Fibroblast of lung (primary cell): ENCODE measurements at regions not wholly inside any gene's neighbourhood (a gene's known extent, or its start where the extent isn't known, plus 50 kb on each side); places are given as distances from the start of the nearest gene placed in this dataset.

Experiments
- DNase-seq, 2 donors: peaks; one replicate each; pipeline versions ENCODE4 v3.0.0 to v3.0.0-alpha.2; 2010; ENCODE audit warnings: low read depth in 2 of 2
- H2AFZ ChIP-seq: 2 replicates; pipeline ENCODE4 v1.5.1; 2012; ENCODE audit warnings: low read length, control low read depth, inconsistent platforms
- H3K27ac ChIP-seq: 2 replicates; pipeline ENCODE4 v1.5.1; 2011; ENCODE audit warnings: low read length, control low read depth; ENCODE audit not compliant: insufficient read depth
- H3K27me3 ChIP-seq: 2 replicates; pipeline ENCODE4 v1.5.1; 2011; ENCODE audit warnings: mild to moderate bottlenecking, low read length; ENCODE audit not compliant: control insufficient read depth, insufficient read depth
- H3K36me3 ChIP-seq: 2 replicates; pipeline ENCODE4 v1.5.1; 2011; ENCODE audit warnings: low read length; ENCODE audit not compliant: control insufficient read depth, insufficient read depth
- H3K4me1 ChIP-seq: 2 replicates; pipeline ENCODE4 v1.5.1; 2011; ENCODE audit warnings: low read length; ENCODE audit not compliant: control insufficient read depth, insufficient read depth; ENCODE audit errors: extremely low read depth
- H3K4me2 ChIP-seq: 2 replicates; pipeline ENCODE4 v1.5.1; 2011; ENCODE audit warnings: low read length, control low read depth; ENCODE audit not compliant: insufficient read depth; ENCODE audit errors: extremely low read depth
- H3K4me3 ChIP-seq, 4 experiments: fragments of 200-600 bp in 1 of 4; sonication (generic) in 1 of 4; replicated peaks in 1 of 4; 2 replicates each; pipeline ENCODE4 v1.5.1; 2011 to 2016; ENCODE audit warnings: low read length in 4 of 4, low read depth in 3 of 4, mild to moderate bottlenecking in 3 of 4, control low read depth in 2 of 4, inconsistent platforms in 1 of 4, mixed read lengths in 1 of 4; ENCODE audit not compliant: insufficient read depth in 1 of 4; ENCODE audit errors: control extremely low read depth in 1 of 4
- H3K79me2 ChIP-seq: 2 replicates; pipeline ENCODE4 v1.5.1; 2012; ENCODE audit warnings: mild to moderate bottlenecking, low read length, inconsistent platforms; ENCODE audit not compliant: control insufficient read depth, insufficient read depth
- H3K9ac ChIP-seq: 2 replicates; pipeline ENCODE4 v1.5.1; 2011; ENCODE audit warnings: mild to moderate bottlenecking, low read length, control low read depth; ENCODE audit not compliant: insufficient read depth
- H3K9me3 ChIP-seq: 2 replicates; pipeline ENCODE4 v1.5.1; 2012; ENCODE audit warnings: low read depth, low read length; ENCODE audit not compliant: control insufficient read depth, insufficient read depth
- H4K20me1 ChIP-seq: 2 replicates; pipeline ENCODE4 v1.5.1; 2011; ENCODE audit warnings: low read length; ENCODE audit not compliant: control insufficient read depth, insufficient read depth; ENCODE audit errors: extremely low read depth
- EZH2 ChIP-seq: IDR thresholded peaks from 2 replicates; pipeline ENCODE4 v1.5.1; 2012; ENCODE audit warnings: low read length, control low read depth, mild to moderate bottlenecking; ENCODE audit errors: missing control alignments
- TF ChIP-seq, protein P1 (sequence below), 2 donors: IDR thresholded peaks in 1 of 2; conservative IDR thresholded peaks in 1 of 2; 1 replicate in 1 of 2; 2 replicates in 1 of 2; pipeline ENCODE4 v1.5.1; 2011 to 2012; ENCODE audit warnings: low read length in 2 of 2, control low read depth in 1 of 2, inconsistent platforms in 1 of 2, low read depth in 1 of 2, mild to moderate bottlenecking in 1 of 2

DNA sequence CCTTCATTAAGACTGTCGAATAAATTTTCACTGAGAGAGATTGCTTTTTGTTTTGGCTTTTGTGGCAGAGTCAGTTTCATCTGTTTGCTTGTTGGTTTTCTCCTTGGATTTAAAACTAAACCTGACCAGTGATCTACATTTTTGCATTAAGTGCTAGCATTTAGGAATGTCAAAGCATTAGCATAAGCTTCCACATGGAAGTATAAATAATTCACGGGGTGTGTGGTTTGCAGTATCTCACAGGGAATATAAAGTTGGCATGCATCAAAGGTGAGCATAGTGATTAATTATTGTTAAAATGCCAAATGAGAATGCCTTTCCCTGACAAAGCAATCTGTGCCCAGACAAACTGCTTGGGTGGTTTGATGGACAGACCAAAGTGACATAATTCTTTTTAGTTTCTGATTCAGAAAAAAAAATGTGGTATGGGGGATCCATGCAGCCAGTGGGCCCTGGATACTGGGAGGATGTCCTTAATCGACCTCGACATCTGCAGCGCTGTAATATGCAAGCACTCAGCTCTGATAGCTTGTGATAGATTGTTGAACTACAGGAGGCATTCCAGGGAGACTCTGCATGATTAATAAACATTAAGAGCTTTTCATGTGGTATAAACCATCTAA is 339.3 kb upstream of the POM121L12 start:
- no peak for TF ChIP-seq EZH2
- TF ChIP-seq, protein P1, sequence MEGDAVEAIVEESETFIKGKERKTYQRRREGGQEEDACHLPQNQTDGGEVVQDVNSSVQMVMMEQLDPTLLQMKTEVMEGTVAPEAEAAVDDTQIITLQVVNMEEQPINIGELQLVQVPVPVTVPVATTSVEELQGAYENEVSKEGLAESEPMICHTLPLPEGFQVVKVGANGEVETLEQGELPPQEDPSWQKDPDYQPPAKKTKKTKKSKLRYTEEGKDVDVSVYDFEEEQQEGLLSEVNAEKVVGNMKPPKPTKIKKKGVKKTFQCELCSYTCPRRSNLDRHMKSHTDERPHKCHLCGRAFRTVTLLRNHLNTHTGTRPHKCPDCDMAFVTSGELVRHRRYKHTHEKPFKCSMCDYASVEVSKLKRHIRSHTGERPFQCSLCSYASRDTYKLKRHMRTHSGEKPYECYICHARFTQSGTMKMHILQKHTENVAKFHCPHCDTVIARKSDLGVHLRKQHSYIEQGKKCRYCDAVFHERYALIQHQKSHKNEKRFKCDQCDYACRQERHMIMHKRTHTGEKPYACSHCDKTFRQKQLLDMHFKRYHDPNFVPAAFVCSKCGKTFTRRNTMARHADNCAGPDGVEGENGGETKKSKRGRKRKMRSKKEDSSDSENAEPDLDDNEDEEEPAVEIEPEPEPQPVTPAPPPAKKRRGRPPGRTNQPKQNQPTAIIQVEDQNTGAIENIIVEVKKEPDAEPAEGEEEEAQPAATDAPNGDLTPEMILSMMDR (conservative IDR thresholded peaks at IDR 0.05 in 1 of 2, IDR thresholded peaks at IDR 0.05 in 1 of 2; ENCODE audit: low read depth in 1 of 2, low read length in 2 of 2) = no peak
- H3K27ac ChIP-seq = no peak overlapping the region
- no peak overlapping the region for H3K9ac ChIP-seq
- no peaks in the 10 kb centered on the region for H3K36me3 ChIP-seq
- no peaks in the 10 kb centered on the region for H3K9me3 ChIP-seq
- no peaks in the 10 kb centered on the region for H3K4me1 ChIP-seq
- no peak overlapping the region for H2AFZ ChIP-seq
- no peak overlapping the region for H3K4me2 ChIP-seq
- H3K27me3 ChIP-seq = no peaks in the 10 kb centered on the region
- H3K4me3 ChIP-seq = no peak overlapping the region
- peak in 1 of 2 donors; percentile 77 for DNase-seq
- H3K79me2 ChIP-seq = no peaks in the 10 kb centered on the region
- no peaks in the 10 kb centered on the region for H4K20me1 ChIP-seq

DNA sequence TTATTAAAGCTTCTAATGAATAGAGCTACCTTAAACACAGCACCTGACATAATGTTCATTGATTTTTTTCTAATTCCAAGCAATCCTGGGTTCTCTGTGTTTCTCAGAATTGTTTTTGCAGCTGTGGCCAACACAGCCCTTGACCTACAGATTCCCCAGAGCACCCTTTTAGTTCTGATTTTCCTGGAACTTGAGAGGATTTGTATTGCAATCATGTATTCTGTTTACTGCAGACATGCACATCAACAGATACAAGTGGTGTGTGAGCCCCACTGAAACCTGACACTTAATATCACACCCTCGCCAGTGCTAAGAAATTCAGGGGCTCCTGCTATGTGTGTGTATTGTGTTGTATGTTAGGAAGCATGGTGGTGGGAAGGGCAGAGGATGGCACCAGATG is 344.2 kb upstream of the POM121L12 start:
- no peak overlapping the region for H3K4me3 ChIP-seq
- no peaks in the 10 kb centered on the region for H3K27me3 ChIP-seq
- no peaks in the 10 kb centered on the region for H3K4me1 ChIP-seq
- TF ChIP-seq, protein P1 (conservative IDR thresholded peaks at IDR 0.05 in 1 of 2, IDR thresholded peaks at IDR 0.05 in 1 of 2; ENCODE audit: low read depth in 1 of 2, low read length in 2 of 2) = no peak
- TF ChIP-seq EZH2 = no peak
- H3K9ac ChIP-seq = no peak overlapping the region
- H3K4me2 ChIP-seq = no peak overlapping the region
- no peak for DNase-seq
- no peaks in the 10 kb centered on the region for H3K9me3 ChIP-seq
- H4K20me1 ChIP-seq = no peaks in the 10 kb centered on the region
- no peak overlapping the region for H3K27ac ChIP-seq
- no peaks in the 10 kb centered on the region for H3K79me2 ChIP-seq
- H2AFZ ChIP-seq = no peak overlapping the region
- no peaks in the 10 kb centered on the region for H3K36me3 ChIP-seq

DNA sequence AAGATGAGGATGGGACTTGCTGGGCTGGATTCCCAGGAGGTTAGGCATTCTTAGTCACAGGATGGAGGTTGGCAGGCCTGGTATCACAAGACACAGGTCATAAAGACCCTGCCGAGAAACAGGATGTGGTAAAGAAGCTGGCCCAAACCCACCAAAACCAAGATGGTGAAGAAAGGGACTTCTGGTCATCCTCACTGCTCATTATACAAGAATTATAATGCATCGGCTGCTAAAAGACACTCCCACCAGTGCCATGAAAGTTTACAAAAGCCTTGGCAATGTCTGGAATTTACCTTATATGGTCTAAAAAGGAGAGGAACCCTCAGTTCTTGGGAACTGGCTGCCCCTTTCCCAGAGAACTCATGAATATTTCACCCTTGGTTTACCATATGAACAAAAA is 345.5 kb upstream of the POM121L12 start:
- no peaks in the 10 kb centered on the region for H3K9me3 ChIP-seq
- peak in 1 of 2 donors; percentile 13 for DNase-seq
- H4K20me1 ChIP-seq = no peaks in the 10 kb centered on the region
- no peak overlapping the region for H3K27ac ChIP-seq
- H3K79me2 ChIP-seq = no peaks in the 10 kb centered on the region
- no peaks in the 10 kb centered on the region for H3K27me3 ChIP-seq
- H3K4me3 ChIP-seq = no peak overlapping the region
- no peaks in the 10 kb centered on the region for H3K4me1 ChIP-seq
- H3K36me3 ChIP-seq = no peaks in the 10 kb centered on the region
- TF ChIP-seq, protein P1 (conservative IDR thresholded peaks at IDR 0.05 in 1 of 2, IDR thresholded peaks at IDR 0.05 in 1 of 2; ENCODE audit: low read depth in 1 of 2, low read length in 2 of 2) = no peak
- TF ChIP-seq EZH2 = no peak
- H3K4me2 ChIP-seq = no peak overlapping the region
- H3K9ac ChIP-seq = no peak overlapping the region
- H2AFZ ChIP-seq = no peak overlapping the region
